ENCODE measurements at regions not wholly inside any gene's neighbourhood (a gene's known extent, or its start where the extent isn't known, plus 50 kb on each side); places are given as distances from the start of the nearest gene placed in this dataset.

DNA sequence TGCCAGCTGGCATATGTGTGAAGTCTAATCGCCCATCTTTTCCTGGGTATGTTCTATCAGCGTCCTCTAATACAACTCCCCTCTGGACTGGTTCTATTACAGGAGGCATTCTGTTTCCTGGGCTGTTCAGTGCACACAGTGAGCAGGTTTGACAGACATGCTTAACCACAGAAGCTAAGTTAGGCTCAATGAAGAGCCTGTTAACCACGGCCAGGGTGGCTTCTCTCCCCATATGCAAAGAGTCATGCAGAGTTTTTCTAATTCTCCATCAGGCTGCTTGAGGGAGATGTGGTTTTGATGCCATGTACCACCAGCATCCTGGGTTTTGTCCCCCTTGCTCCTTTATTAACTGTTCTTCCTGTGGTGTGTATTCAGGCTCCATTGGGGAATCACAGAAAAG is 57.2 kb upstream of the ALOX12 start:
- Histone ChIP-seq H3K27ac (ENCODE audit: low read length) (no peak overlapping the region), H4K20me1 (ENCODE audit: insufficient read depth, low read length) (no peaks in the 10 kb centered on the region), H3K4me3 (ENCODE audit: low read length) (no peak overlapping the region), H3K9ac (ENCODE audit: low read length) (no peak overlapping the region), H3K9me3 (ENCODE audit: insufficient read depth, low read length) (no peaks in the 10 kb centered on the region), H2AFZ (ENCODE audit: low read depth, low read length) (no peak overlapping the region), H3K79me2 (ENCODE audit: low read length) (no peaks in the 10 kb centered on the region), H3K4me2 (ENCODE audit: low read length) (no peak overlapping the region), H3K36me3 (replicated peaks; ENCODE audit: low read depth, low read length) (peaks cover 4% of the 10 kb centered on the region), H3K27me3 (ENCODE audit: low read depth, low read length) (no peaks in the 10 kb centered on the region), H3K4me1 (ENCODE audit: low read length) (peaks cover 10% of the 10 kb centered on the region)
- no peak for TF ChIP-seq EZH2phosphoT487 (IDR thresholded peaks at IDR 0.05; ENCODE audit: low read depth)

DNA sequence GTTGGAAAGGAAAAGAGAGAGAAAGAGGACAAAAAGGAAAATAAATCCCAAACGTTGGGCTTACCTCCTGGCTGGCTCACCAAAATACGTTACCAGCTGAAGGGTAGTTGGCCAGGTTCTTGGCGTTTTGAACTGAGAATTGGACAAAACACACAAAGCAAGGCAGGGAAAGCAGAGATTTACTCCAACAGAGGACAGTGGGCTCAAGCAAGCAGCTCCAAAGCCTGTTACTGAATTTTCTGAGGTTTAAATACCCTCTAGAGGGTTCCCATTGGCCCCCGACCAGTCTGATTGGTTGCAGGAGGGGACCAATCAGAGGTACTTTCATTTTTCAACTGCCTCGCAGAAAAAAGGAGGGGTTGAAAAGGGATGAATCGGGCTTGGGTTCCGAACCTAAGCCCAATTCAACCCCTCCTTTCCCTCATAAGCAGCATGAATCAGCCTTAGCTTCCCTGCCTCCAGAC is 55.6 kb upstream of the ALOX12 start:
- Histone ChIP-seq H3K79me2 (ENCODE audit: low read length) (no peaks in the 10 kb centered on the region), H3K4me3 (ENCODE audit: low read length) (no peak overlapping the region), H3K27ac (ENCODE audit: low read length) (no peak overlapping the region), H3K9me3 (ENCODE audit: insufficient read depth, low read length) (no peaks in the 10 kb centered on the region), H3K4me2 (ENCODE audit: low read length) (no peak overlapping the region), H3K27me3 (ENCODE audit: low read depth, low read length) (no peaks in the 10 kb centered on the region), H3K4me1 (ENCODE audit: low read length) (peaks cover 10% of the 10 kb centered on the region), H3K36me3 (replicated peaks; ENCODE audit: low read depth, low read length) (peaks cover 4% of the 10 kb centered on the region), H2AFZ (ENCODE audit: low read depth, low read length) (no peak overlapping the region), H3K9ac (ENCODE audit: low read length) (no peak overlapping the region), H4K20me1 (ENCODE audit: insufficient read depth, low read length) (no peaks in the 10 kb centered on the region)
- TF ChIP-seq EZH2phosphoT487 (IDR thresholded peaks at IDR 0.05; ENCODE audit: low read depth) = no peak
- TF ChIP-seq, protein P1, sequence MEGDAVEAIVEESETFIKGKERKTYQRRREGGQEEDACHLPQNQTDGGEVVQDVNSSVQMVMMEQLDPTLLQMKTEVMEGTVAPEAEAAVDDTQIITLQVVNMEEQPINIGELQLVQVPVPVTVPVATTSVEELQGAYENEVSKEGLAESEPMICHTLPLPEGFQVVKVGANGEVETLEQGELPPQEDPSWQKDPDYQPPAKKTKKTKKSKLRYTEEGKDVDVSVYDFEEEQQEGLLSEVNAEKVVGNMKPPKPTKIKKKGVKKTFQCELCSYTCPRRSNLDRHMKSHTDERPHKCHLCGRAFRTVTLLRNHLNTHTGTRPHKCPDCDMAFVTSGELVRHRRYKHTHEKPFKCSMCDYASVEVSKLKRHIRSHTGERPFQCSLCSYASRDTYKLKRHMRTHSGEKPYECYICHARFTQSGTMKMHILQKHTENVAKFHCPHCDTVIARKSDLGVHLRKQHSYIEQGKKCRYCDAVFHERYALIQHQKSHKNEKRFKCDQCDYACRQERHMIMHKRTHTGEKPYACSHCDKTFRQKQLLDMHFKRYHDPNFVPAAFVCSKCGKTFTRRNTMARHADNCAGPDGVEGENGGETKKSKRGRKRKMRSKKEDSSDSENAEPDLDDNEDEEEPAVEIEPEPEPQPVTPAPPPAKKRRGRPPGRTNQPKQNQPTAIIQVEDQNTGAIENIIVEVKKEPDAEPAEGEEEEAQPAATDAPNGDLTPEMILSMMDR (IDR thresholded peaks at IDR 0.05; ENCODE audit: low read depth, low read length) = no peak

DNA sequence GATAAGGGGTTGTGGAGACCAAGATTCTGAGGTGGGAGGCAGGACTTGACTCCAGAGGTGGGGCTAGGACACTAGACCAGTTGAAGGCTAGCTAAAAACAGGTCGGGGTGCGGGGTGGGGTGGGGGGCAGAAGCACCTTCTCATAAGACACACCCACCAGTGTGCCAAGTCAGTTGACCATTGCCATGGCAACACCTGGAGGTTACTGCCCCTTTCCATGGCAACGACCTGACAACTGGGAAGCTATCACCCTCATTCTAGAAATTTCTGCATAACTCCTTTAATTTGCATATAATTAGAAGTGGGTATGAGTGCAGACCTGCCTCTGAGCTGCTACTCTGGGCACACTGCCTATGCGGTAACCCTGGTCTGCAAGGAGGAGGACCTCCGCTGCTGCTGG is 53.9 kb upstream of the ALOX12 start:
- Histone ChIP-seq H4K20me1 (ENCODE audit: insufficient read depth, low read length) (no peaks in the 10 kb centered on the region), H3K27ac (ENCODE audit: low read length) (no peak overlapping the region), H3K4me1 (ENCODE audit: low read length) (no peaks in the 10 kb centered on the region; the same call in 1 of the 2 replicates), H2AFZ (ENCODE audit: low read depth, low read length) (no peak overlapping the region), H3K9ac (ENCODE audit: low read length) (no peak overlapping the region), H3K4me2 (ENCODE audit: low read length) (no peak overlapping the region), H3K27me3 (ENCODE audit: low read depth, low read length) (no peaks in the 10 kb centered on the region), H3K36me3 (replicated peaks; ENCODE audit: low read depth, low read length) (no peaks in the 10 kb centered on the region), H3K9me3 (ENCODE audit: insufficient read depth, low read length) (no peaks in the 10 kb centered on the region), H3K79me2 (ENCODE audit: low read length) (no peaks in the 10 kb centered on the region), H3K4me3 (ENCODE audit: low read length) (no peak overlapping the region)
- TF ChIP-seq EZH2phosphoT487 (IDR thresholded peaks at IDR 0.05; ENCODE audit: low read depth) = no peak
- TF ChIP-seq, protein P1 (IDR thresholded peaks at IDR 0.05; ENCODE audit: low read depth, low read length) = no peak

DNA sequence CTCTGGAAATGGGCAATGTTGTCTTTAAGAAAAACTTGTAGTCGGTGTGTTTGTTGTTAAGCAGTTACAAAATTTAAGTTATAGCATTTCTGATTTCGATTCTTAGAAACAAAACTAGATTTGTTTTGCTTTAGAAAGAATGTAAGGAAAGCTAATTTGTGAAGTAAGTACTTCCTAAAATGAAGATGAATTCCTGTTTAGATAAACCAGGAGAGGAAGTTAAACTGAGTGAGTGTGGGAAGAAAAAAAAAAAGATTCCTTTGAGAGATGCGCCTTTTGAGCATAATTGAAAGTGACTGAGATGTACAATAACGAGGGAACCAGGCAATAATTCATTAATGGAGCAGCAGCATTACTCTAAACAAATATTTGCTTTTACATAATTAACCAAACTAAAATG is 52.4 kb upstream of the ALOX12 start:
- Histone ChIP-seq H3K4me3 (ENCODE audit: low read length) (no peak overlapping the region), H4K20me1 (ENCODE audit: insufficient read depth, low read length) (no peaks in the 10 kb centered on the region), H2AFZ (ENCODE audit: low read depth, low read length) (no peak overlapping the region), H3K79me2 (ENCODE audit: low read length) (no peaks in the 10 kb centered on the region), H3K27ac (ENCODE audit: low read length) (no peak overlapping the region), H3K36me3 (replicated peaks; ENCODE audit: low read depth, low read length) (no peaks in the 10 kb centered on the region), H3K27me3 (ENCODE audit: low read depth, low read length) (no peaks in the 10 kb centered on the region), H3K4me1 (ENCODE audit: low read length) (no peaks in the 10 kb centered on the region), H3K4me2 (ENCODE audit: low read length) (no peak overlapping the region), H3K9ac (ENCODE audit: low read length) (no peak overlapping the region), H3K9me3 (ENCODE audit: insufficient read depth, low read length) (no peaks in the 10 kb centered on the region)
- TF ChIP-seq, protein P1 (IDR thresholded peaks at IDR 0.05; ENCODE audit: low read depth, low read length) = no peak
- no peak for TF ChIP-seq EZH2phosphoT487 (IDR thresholded peaks at IDR 0.05; ENCODE audit: low read depth)

Measured in OCI-LY3 (cell line).